ENCODE measurements at regions not wholly inside any gene's neighbourhood (a gene's known extent, or its start where the extent isn't known, plus 50 kb on each side); places are given as distances from the start of the nearest gene placed in this dataset.
"Not testable (repeated sequence)": the region's sequence is repeated elsewhere in the genome, so short reads cannot be mapped to it uniquely, and the experiment has no call there.

DNA sequence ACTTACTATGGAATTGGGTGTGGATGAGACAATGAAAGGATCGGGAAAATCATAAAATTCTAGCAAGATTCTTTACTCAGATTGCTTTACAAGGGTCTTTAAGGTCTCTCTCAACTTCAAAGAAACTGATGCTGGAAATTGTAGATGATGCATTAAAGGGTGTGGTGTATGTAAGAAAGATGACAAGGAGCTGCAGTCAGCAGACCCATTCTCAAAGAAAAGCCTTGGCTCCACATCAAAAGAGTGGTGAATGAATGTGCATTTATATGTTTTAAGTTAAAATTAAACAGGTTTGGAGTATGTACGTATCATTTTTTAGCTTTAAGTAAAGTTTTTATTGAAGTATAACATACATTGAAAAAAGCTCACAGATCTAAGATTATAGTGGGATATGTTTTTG is 194.5 kb downstream of the C12orf75 start:
- DNase-seq = no peak

DNA sequence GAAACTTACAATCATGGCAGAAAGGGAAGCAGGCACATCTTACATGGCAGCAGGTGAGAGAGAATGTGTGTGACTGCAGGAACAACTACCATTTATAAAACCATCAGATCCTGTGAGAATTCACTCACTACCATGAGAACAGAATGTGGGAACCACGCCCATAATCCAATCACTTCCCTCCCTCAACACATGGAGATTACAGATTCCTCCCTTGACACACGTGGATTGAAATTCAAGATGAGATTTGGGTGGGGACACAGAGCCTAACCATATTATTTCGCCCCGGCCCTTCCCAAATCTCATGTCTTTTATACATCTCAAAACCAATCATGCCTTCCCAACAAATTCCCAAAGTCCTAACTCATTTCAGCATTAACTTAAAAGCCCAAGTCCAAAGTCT is 203.6 kb downstream of the C12orf75 start:
- DNase-seq = no peak

DNA sequence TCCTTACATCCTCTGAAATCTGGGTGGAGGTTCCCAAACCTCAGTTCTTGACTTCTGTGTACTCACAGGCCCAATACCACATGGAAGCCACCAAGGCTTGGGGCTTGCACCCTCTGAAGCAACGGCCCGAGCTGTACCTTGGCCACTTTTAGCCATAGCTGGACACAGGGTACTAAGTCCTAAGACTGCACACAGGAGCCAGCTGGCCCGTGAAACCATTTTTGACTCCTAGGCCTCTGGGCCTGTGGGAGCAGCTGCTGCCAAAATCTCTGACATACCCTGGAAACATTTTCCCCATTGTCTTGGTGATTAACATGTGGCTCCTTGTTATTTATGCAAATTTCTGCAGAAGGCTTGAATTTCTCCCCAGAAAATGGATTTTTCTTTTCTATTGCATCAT is 204.5 kb downstream of the C12orf75 start:
- DNase-seq = not testable (repeated sequence)

GRCh38 chr12:105538880-105539279 is 208.4 kb downstream of the C12orf75 start:
- no peak for DNase-seq

- no peak for DNase-seq
Measured at GRCh38 chr12:105539735-105540134, 209.2 kb downstream of the C12orf75 start.

- DNase-seq = no peak
Measured at GRCh38 chr12:105547786-105548185, 217.3 kb downstream of the C12orf75 start.

- no peak for DNase-seq
Measured at GRCh38 chr12:105548626-105549025, 218.1 kb downstream of the C12orf75 start.

GRCh38 chr12:105552056-105552455 is 221.6 kb downstream of the C12orf75 start:
- no peak for DNase-seq

DNA sequence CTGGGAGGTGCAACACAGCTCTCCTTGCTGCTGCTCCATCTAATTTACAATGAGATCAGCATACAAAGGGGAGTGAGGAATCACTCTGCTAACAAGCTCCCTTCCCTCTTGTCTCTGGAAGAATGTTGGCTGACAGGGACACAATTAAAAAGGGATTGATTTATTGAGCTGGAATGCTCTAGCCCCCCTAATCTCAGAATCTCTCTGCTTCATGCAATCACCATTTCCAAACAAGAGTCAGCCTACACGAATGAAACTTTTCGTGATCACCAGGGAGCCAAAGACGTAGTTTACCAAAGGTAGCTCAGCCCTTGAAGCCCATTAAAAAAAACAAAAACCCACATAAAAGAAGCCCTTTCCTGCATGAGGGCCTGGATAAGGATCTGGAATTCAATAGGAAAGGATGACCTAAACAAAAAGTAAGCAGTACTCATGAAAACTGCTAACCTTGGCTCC is 223.8 kb downstream of the C12orf75 start:
- no peak for DNase-seq

DNA sequence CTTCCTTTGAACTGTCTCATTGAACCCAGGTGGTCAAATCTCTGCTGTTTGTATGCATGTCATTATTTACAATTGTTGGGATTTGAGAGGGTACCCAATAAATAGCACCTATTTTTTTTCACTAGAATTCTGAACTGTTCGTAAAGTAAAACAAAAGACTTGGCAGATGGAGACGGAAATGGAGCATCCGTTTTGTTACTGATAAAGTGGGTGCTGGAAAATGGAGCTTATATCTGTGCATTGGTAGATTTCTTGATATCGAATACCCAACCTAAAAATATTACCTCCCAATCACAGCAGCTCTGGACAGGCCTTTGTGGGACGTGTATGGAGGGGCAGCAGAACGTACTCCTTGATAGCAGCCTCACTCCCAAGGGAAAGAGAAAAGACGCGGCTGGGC is 224.4 kb downstream of the C12orf75 start:
- DNase-seq = no peak

DNA sequence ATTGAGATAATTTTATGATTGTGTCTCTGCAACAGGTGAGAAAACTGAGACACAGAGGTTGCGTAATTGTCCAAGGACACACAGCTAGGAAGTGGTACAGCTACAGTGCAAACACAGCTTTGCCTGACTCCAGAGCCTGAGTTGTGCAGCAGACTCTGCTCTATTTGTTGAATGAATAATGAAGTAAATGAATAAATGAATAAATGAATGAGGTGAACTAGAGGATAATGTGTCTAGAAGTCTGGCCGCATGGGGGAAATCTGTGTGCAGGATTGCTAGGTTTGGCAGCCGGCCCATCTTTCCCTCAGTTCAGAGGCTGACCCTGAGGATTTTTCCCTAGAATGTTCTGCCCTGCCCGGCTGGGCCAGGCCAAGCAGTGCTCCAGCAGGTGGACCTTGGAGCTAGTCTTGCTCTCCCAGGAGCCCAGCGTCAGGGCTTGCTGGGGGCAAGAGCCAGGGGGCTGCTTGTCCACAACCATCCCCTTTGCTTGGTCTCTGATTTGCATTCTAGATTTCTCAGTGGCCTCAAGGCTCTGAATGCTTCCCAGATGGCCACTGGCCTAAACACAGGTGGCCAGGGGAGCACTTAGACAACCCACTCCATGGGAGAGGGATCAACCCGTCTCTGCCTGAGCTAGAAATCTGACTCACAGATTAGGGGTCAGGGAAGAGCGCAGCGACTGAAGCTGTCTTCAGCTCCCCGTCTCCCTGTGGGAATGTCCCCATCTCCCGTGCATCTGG is 225.2 kb downstream of the C12orf75 start:
- DNase-seq = peak in 1 of 56 donors; percentile 1

DNA sequence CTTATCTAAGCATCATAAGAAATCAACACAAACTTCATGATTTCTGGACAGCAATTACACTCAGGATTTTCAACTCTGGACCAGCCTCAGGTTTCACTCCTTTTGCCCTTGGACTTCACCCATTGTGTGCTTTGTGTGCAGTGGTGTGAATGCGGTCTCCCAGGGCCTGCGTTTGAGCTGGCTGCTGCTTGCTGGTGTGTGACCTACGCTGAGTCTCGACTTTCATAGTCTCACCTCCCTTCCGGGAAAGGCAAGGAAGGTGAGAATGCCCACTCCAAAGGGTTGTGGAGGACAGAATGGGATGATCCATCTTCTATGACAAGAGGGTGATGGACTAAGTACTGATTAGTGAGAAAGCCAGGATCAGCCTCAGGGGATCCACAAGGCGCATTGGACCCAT is 228.8 kb downstream of the C12orf75 start:
- no peak for DNase-seq

DNA sequence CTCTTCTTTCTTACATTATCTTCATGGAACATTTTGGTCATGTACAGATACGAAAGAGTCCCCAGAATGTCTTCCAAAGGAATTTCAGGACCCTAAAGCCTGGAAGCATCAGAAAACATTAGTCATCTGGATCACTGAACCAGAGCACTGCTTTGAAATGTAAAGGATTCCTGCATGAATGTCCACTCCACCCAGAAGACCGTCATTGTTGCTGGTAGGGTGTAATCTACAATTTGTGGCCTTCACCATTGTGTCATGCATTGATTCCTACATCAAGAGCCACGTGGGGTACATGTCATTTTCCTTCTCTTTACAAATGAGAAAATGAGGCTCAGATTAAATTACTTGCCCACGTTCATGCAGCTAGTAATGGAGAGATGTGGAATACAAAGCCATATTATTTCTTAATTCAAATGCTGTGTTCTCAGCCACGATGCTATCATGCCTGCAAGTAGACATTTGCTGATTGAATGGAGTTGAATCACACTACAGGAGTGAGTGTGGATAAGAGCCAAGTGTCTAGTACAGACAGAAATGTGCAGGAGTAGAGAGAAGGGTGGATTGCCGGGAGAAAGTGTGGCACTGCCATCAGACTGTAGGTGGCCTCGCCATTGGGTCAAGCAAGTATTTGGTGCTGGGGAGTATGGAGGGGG is 231.2 kb downstream of the C12orf75 start:
- no peak for DNase-seq

DNA sequence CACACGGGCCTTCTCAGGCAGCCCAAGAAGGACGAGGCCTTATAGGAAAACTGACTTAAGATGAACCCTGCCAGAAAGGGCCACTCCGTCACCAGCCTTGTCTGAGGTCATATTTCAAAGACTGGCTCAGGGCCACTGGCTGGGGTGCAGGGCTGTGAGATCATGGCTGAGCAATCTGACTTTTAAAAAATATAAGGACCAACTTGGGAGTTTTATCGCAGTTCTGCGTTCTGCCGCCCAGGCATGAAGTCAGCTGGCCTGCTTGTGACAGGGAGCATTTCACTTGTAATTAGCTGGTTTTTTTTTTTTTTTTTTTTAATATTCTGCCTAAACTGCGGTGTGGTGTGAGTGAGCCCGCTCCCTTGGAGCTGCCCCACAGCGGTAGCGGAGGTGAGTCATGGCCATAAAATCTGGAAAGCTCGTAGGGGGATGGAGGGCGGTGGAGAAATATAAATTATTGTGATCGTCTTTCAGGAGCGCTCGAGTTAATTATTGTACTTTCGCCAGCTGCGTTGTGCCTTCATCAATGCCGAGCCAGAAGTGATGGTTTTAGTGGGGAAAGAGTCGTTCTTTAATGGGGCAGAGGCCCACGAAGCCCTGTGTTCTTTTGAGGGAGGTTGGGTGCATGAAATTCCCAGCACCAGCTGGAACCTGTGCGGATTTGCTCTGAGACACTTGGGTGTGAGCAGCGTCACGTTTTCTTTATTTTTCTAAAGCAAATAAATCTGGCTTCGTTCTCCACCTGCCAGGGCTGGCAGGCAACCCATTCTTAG is 231.9 kb downstream of the C12orf75 start:
- no peak for DNase-seq

DNA sequence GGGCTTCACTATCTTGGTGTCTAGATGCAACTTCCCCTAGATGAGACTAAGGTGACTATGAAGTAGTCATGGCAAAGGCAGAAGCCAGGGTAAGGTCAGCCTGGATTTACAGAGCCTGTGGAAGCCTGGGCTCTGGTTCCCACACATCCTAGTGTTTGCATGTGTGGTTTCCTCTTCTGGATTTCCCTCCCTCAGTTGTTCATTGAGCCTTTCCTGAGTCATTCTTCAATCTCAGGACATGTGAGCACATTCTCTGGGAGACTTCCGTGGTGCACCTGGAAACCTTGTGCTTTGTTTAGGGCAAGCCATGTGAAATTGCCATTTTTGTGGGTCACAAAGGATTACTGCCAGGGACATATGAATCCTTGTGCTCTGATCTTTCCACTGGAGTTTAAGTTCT is 236.6 kb downstream of the C12orf75 start:
- DNase-seq = no peak

DNA sequence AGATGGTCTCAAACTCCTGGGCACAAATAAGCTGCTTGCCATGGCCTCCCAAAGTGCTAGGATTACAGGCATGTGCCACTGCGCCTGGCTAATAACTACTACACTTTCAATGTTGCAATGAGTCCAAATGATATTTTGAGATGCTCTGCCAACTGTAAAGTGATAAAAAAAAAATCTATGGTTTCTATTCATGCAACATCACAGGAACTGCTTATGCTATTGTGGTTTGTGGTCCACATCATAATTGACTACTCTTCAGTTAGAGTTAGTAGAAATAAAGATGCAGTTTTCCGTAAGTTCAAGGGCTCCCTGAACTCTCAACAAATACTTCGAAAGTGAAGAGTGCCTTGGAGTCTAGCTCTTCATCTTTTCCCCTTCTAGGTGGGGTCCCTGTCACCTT is 239.4 kb downstream of the C12orf75 start:
- no peak for DNase-seq

GRCh38 chr12:105570944-105571343 is 240.5 kb downstream of the C12orf75 start:
- DNase-seq = no peak

GRCh38 chr12:105573574-105573973 is 243.1 kb downstream of the C12orf75 start:
- DNase-seq = no peak

DNA sequence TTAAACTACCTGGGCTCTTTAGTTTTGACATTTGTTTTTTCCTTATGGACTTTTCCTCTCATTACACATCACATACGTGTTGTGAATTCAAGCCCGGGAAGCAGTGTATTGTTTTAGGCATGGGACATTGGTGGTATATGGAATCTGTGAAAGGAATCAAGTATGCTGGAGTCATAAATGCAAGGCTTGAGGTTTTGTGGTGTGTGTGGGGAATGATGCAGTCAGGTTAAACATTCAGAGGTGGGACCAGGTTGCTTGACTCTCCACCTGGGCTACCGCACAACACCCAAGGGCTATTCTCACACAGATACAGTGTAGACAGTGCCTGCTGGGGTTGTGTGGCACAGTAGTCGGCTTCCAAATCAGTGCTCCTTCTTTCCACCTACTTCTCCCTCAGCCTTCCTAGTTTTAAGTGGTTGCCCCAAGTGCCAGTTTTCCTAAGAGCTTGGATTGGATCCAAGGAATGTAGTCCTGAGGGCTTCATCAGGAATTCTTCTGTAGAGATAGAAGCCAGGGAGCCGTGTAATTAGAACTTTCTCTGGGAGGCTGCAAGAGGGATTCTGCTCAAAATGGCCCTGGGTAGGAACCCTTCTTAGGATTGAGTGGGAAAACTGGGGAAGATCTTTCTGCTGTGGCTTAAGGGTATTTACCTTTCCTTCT is 243.7 kb downstream of the C12orf75 start:
- no peak for DNase-seq

DNA sequence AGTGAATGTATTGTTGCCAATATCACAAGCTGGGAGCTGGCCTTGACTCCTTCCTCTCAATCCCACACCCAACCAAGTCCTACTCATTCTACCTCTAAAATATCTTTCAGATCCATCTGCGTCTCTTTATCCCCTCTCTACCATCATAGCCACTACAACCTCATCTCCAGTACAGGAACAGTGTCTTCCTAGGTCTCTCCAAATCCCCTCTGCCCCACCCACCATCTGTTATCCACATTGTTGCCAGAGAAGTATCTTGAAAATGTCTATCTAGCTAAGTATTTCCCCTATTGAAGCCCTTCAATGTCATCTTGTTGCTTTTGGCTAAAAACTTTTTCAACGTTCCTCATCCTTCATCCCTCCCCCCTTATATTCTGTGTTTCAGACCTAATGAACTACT is 244.7 kb downstream of the C12orf75 start:
- no peak for DNase-seq

DNA sequence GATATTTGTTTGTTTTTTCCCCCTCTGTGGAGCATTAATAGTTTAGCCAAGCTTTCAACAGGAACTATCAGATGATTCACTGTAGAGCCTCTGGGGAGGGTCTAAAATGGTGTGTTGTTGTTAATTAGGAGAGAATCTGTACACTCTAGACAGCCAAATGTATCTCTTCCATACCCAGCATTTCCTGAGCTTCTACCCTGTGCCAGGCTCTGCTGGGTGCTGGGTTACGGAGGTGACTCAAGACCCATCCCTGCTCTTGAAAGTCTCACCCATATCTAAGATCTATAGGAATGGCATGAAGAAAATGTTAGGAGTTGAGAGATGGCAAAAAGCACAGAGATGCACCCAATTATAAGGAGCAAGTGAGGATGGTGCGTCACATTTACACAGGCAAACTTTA is 245.8 kb downstream of the C12orf75 start:
- no peak for DNase-seq

GRCh38 chr12:105580821-105581352 is 250.4 kb downstream of the C12orf75 start:
- no peak for DNase-seq

Data from amygdala (tissue), 56 donors.